Hepatocyte (in vitro differentiated cells): ENCODE measurements at regions not wholly inside any gene's neighbourhood (a gene's known extent, or its start where the extent isn't known, plus 50 kb on each side); places are given as distances from the start of the nearest gene placed in this dataset.
A peak's percentile ranks its signal among the peaks of the same experiment; 100 is the strongest.

Experiments
- DNase-seq: peaks from one replicate; pipeline ENCODE4 v3.0.0-alpha.2; 2016; ENCODE audit warnings: low spot score
- H2AFZ ChIP-seq: fragments of 200-600 bp; sonication (generic); 2 replicates; pipeline ENCODE4 v1.6.0; 2016; ENCODE audit warnings: antibody characterized with exemption, mild to moderate bottlenecking
- H3K27ac ChIP-seq: fragments of 200-600 bp; sonication (generic); 2 replicates; pipeline ENCODE4 v1.5.1; 2016; ENCODE audit warnings: mild to moderate bottlenecking
- H3K27me3 ChIP-seq: fragments of 200-600 bp; sonication (generic); 2 replicates; pipeline ENCODE4 v1.6.1; 2016
- H3K36me3 ChIP-seq: fragments of 200-600 bp; sonication (generic); replicated peaks from 2 replicates; pipeline ENCODE4 v1.5.1; 2016; ENCODE audit warnings: low read depth; ENCODE audit not compliant: insufficient read depth
- H3K4me1 ChIP-seq: fragments of 200-600 bp; sonication (generic); 2 replicates; pipeline ENCODE4 v1.5.1; 2016; ENCODE audit warnings: mild to moderate bottlenecking, moderate library complexity; ENCODE audit not compliant: insufficient read depth
- H3K4me2 ChIP-seq: fragments of 200-600 bp; sonication (generic); 2 replicates; pipeline ENCODE4 v1.6.0; 2016
- H3K4me3 ChIP-seq: fragments of 200-600 bp; sonication (generic); 2 replicates; pipeline ENCODE4 v1.5.1; 2016; ENCODE audit warnings: mild to moderate bottlenecking
- H3K79me2 ChIP-seq: fragments of 200-600 bp; sonication (generic); 2 replicates; pipeline ENCODE4 v1.6.0; 2017; ENCODE audit warnings: mild to moderate bottlenecking
- H3K9me2 ChIP-seq: fragments of 200-600 bp; sonication (generic); replicated peaks from 2 replicates; pipeline ENCODE4 v1.6.0; 2017; ENCODE audit warnings: mild to moderate bottlenecking; ENCODE audit not compliant: insufficient read depth
- H3K9me3 ChIP-seq: fragments of 200-600 bp; sonication (generic); 2 replicates; pipeline ENCODE4 v1.5.1; 2016; ENCODE audit warnings: low read depth, mild to moderate bottlenecking
- H4K20me1 ChIP-seq: fragments of 200-600 bp; sonication (generic); 2 replicates; pipeline ENCODE4 v1.6.0; 2016; ENCODE audit warnings: mild to moderate bottlenecking; ENCODE audit not compliant: insufficient read depth, poor library complexity, severe bottlenecking
- EZH2 ChIP-seq: fragments of 200-600 bp; sonication (generic); IDR thresholded peaks from 2 replicates; pipeline ENCODE4 v1.6.1; 2016; ENCODE audit warnings: antibody characterized with exemption, mild to moderate bottlenecking, borderline replicate concordance
- EZH2phosphoT487 ChIP-seq: fragments of 200-600 bp; sonication (generic); IDR thresholded peaks from one replicate; pipeline ENCODE4 v1.6.1; 2018; ENCODE audit warnings: antibody characterized with exemption, mild to moderate bottlenecking, low read depth, moderate library complexity; ENCODE audit not compliant: unreplicated experiment, severe bottlenecking
- WGBS: methylation state at CpG from one replicate; pipeline ENCODE4 v1.1.6; 2016; ENCODE audit warnings: low lambda C conversion rate; ENCODE audit errors: missing lambda C conversion rate; 5-methylcytosine and 5-hydroxymethylcytosine counted together
- TF ChIP-seq, protein P1 (sequence below): fragments of 200-600 bp; sonication (generic); IDR thresholded peaks from 2 replicates; pipeline ENCODE4 v1.5.1; 2016; ENCODE audit warnings: antibody characterized with exemption, mild to moderate bottlenecking; ENCODE audit not compliant: poor library complexity

GRCh38 chr3:118075873-118076272 lies 958.8 kb downstream of the IGSF11 start:
- Histone ChIP-seq H3K27ac (no peak overlapping the region), H3K9me2 (no peaks in the 10 kb centered on the region), H3K4me1 (no peaks in the 10 kb centered on the region), H3K9me3 (no peaks in the 10 kb centered on the region), H2AFZ (no peak overlapping the region), H4K20me1 (no peaks in the 10 kb centered on the region), H3K4me2 (no peak overlapping the region), H3K79me2 (no peaks in the 10 kb centered on the region), H3K27me3 (no peaks in the 10 kb centered on the region), H3K4me3 (no peak overlapping the region), H3K36me3 (no peaks in the 10 kb centered on the region)
- 71% methylated on average over 6 of the region's 6 CpGs for WGBS
- no peak for TF ChIP-seq EZH2phosphoT487
- TF ChIP-seq, protein P1, sequence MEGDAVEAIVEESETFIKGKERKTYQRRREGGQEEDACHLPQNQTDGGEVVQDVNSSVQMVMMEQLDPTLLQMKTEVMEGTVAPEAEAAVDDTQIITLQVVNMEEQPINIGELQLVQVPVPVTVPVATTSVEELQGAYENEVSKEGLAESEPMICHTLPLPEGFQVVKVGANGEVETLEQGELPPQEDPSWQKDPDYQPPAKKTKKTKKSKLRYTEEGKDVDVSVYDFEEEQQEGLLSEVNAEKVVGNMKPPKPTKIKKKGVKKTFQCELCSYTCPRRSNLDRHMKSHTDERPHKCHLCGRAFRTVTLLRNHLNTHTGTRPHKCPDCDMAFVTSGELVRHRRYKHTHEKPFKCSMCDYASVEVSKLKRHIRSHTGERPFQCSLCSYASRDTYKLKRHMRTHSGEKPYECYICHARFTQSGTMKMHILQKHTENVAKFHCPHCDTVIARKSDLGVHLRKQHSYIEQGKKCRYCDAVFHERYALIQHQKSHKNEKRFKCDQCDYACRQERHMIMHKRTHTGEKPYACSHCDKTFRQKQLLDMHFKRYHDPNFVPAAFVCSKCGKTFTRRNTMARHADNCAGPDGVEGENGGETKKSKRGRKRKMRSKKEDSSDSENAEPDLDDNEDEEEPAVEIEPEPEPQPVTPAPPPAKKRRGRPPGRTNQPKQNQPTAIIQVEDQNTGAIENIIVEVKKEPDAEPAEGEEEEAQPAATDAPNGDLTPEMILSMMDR: no peak
- no peak for TF ChIP-seq EZH2
- DNase-seq: no peak

- Histone ChIP-seq H3K9me3 (no peaks in the 10 kb centered on the region), H3K4me1 (no peaks in the 10 kb centered on the region), H3K9me2 (no peaks in the 10 kb centered on the region), H2AFZ (no peak overlapping the region), H3K27me3 (no peaks in the 10 kb centered on the region), H3K36me3 (no peaks in the 10 kb centered on the region), H4K20me1 (no peaks in the 10 kb centered on the region), H3K79me2 (no peaks in the 10 kb centered on the region), H3K4me3 (no peak overlapping the region), H3K4me2 (no peak overlapping the region), H3K27ac (no peak overlapping the region)
- no peak for DNase-seq
- TF ChIP-seq, protein P1: no peak
- TF ChIP-seq EZH2 (no peak), EZH2phosphoT487 (no peak)
- WGBS: 84% methylated on average over 1 of the region's 1 CpG
Measured at GRCh38 chr3:118077332-118077731, 957.3 kb downstream of the IGSF11 start.

- Histone ChIP-seq H3K27ac (no peak overlapping the region), H2AFZ (no peak overlapping the region), H3K79me2 (no peaks in the 10 kb centered on the region), H3K4me2 (peak overlapping the region; percentile 40), H3K4me1 (no peaks in the 10 kb centered on the region), H3K9me3 (no peaks in the 10 kb centered on the region), H4K20me1 (no peaks in the 10 kb centered on the region), H3K4me3 (no peak overlapping the region), H3K27me3 (no peaks in the 10 kb centered on the region), H3K36me3 (no peaks in the 10 kb centered on the region), H3K9me2 (no peaks in the 10 kb centered on the region)
- TF ChIP-seq, protein P1: no peak
- TF ChIP-seq EZH2phosphoT487 (no peak), EZH2 (no peak)
- peak; percentile 36 for DNase-seq
- 33% methylated on average over 1 of the region's 1 CpG for WGBS
Measured at GRCh38 chr3:118080889-118081288, 953.8 kb downstream of the IGSF11 start.

- H3K9me3 ChIP-seq: no peaks in the 10 kb centered on the region
- H4K20me1 ChIP-seq: no peaks in the 10 kb centered on the region
- H3K4me1 ChIP-seq: no peaks in the 10 kb centered on the region
- WGBS: 53% methylated on average over 3 of the region's 3 CpGs
- H3K36me3 ChIP-seq: no peaks in the 10 kb centered on the region
- H2AFZ ChIP-seq: no peak overlapping the region
- TF ChIP-seq, protein P1: no peak
- TF ChIP-seq EZH2phosphoT487 (no peak), EZH2 (no peak)
- no peak for DNase-seq
- no peak overlapping the region for H3K4me3 ChIP-seq
- H3K9me2 ChIP-seq: no peaks in the 10 kb centered on the region
- H3K27ac ChIP-seq: no peak overlapping the region
- H3K79me2 ChIP-seq: no peaks in the 10 kb centered on the region
- no peak overlapping the region for H3K4me2 ChIP-seq
- H3K27me3 ChIP-seq: no peaks in the 10 kb centered on the region
Measured at GRCh38 chr3:118088696-118089095, 946.0 kb downstream of the IGSF11 start.
